GM12878 (cell line): ENCODE measurements at regions not wholly inside any gene's neighbourhood (a gene's known extent, or its start where the extent isn't known, plus 50 kb on each side); places are given as distances from the start of the nearest gene placed in this dataset.
A peak's percentile ranks its signal among the peaks of the same experiment; 100 is the strongest.

Experiments used
- ATAC-seq: fragments of 200-7000 bp; cut with Tn5 transposase; 3 replicates; pipeline ENCODE4 v1.9.1; 2020; ENCODE audit warnings: mild to moderate bottlenecking, moderate library complexity
- BruUV-seq: library from RNA; stranded (reverse); fragments of 400-500 nt; replicated peaks from 2 replicates; lab custom pipeline; 2021; lab: Mats Ljungman, UMichigan
- CTCF ChIA-PET: fragments of 300-600 bp; sonication (Branson Sonifier 250); formaldehyde crosslinking; extraction: SDS; loops from one replicate; lab custom pipeline; 2021; ENCODE audit warnings: inconsistent platforms; lab: Yijun Ruan, JAX
- POLR2A ChIA-PET: fragments of 350-600 bp; formaldehyde crosslinking; extraction: SDS; loops from one replicate; lab custom pipeline; 2021; ENCODE audit warnings: inconsistent platforms; lab: Charles Lee
- RAD21 ChIA-PET: fragments of 300-600 bp; sonication (Branson Sonifier 250); formaldehyde crosslinking; loops from one replicate; lab custom pipeline; 2023; ENCODE audit warnings: antibody characterized with exemption; ENCODE audit not compliant: unreplicated experiment; lab: Charles Lee
- SMC1A ChIA-PET: fragments of 300-600 bp; sonication (Branson Sonifier 250); formaldehyde crosslinking; loops from one replicate; lab custom pipeline; 2023; ENCODE audit not compliant: unreplicated experiment, uncharacterized antibody; lab: Charles Lee
- DNase-seq: peaks from one replicate; pipeline ENCODE4 v3.0.0-alpha.2; 2011; ENCODE audit warnings: low read depth, low spot score
- FAIRE-seq: peaks from 3 replicates; lab custom pipeline; 2011; peaks lifted over from hg19 to GRCh38; lab: Jason Lieb, UNC
- H2AFZ ChIP-seq: 2 replicates; pipeline ENCODE4 v1.6.0; 2011; ENCODE audit warnings: low read depth, low read length, control low read depth; ENCODE audit not compliant: control insufficient read depth
- H3K27ac ChIP-seq: 2 replicates; pipeline ENCODE4 v1.5.1; 2011; ENCODE audit warnings: control low read depth; ENCODE audit not compliant: control insufficient read depth, insufficient read depth
- H3K27me3 ChIP-seq, 2 experiments: replicated peaks in 1 of 2; 2 replicates each; pipeline versions ENCODE4 v1.6.0 to v1.6.1; 2011; ENCODE audit warnings: low read length in 1 of 2; ENCODE audit not compliant: control insufficient read depth in 2 of 2, insufficient read depth in 2 of 2
- H3K36me3 ChIP-seq, 2 experiments: 2 replicates each; pipeline ENCODE4 v1.5.1; 2011; ENCODE audit warnings: low read length in 1 of 2; ENCODE audit not compliant: control insufficient read depth in 2 of 2, insufficient read depth in 2 of 2
- H3K4me1 ChIP-seq: 2 replicates; pipeline ENCODE4 v1.6.1; 2011; ENCODE audit warnings: mild to moderate bottlenecking, low read length, moderate library complexity, mixed read lengths; ENCODE audit not compliant: control insufficient read depth, insufficient read depth
- H3K4me2 ChIP-seq: 2 replicates; pipeline ENCODE4 v1.6.0; 2011; ENCODE audit warnings: control low read depth; ENCODE audit not compliant: control insufficient read depth, insufficient read depth
- H3K4me3 ChIP-seq: fragments of 200-600 bp; sonication (generic); 2 replicates; pipeline ENCODE4 v1.5.1; 2016
- H3K79me2 ChIP-seq: 2 replicates; pipeline ENCODE4 v1.6.0; 2011; ENCODE audit warnings: low read length; ENCODE audit not compliant: control insufficient read depth, insufficient read depth
- H3K9ac ChIP-seq: 2 replicates; pipeline ENCODE4 v1.8.0; 2011; ENCODE audit warnings: low read length, control low read depth, mixed read lengths; ENCODE audit not compliant: control insufficient read depth, insufficient read depth
- H3K9me3 ChIP-seq: replicated peaks from 3 replicates; pipeline ENCODE4 v1.5.1; 2011; ENCODE audit warnings: mild to moderate bottlenecking, low read length; ENCODE audit not compliant: control insufficient read depth, insufficient read depth
- H4K20me1 ChIP-seq: 2 replicates; pipeline ENCODE4 v1.6.0; 2011; ENCODE audit not compliant: control insufficient read depth, insufficient read depth
- JUNB ChIP-seq: IDR thresholded peaks from 2 replicates; pipeline ENCODE4 v1.6.1; 2016; ENCODE audit warnings: antibody characterized with exemption, mild to moderate bottlenecking
- NR2C2 ChIP-seq: IDR thresholded peaks from 2 replicates; pipeline ENCODE4 v1.6.1; 2011; ENCODE audit warnings: borderline replicate concordance, low read depth; ENCODE audit not compliant: control insufficient read depth, insufficient read length
- TCF7 ChIP-seq: IDR thresholded peaks from 2 replicates; pipeline ENCODE4 v1.6.1; 2014; ENCODE audit warnings: antibody characterized with exemption, borderline replicate concordance
- YBX1 ChIP-seq: fragments of 450-650 bp; IDR thresholded peaks from 2 replicates; pipeline ENCODE4 v1.6.1; 2016; ENCODE audit warnings: antibody characterized with exemption
- ZBED1 ChIP-seq: IDR thresholded peaks from 2 replicates; pipeline ENCODE4 v1.6.1; 2016; ENCODE audit warnings: borderline replicate concordance
- ZNF622 ChIP-seq: fragments of 450-650 bp; IDR thresholded peaks from 2 replicates; pipeline ENCODE4 v1.6.1; 2017; ENCODE audit warnings: mild to moderate bottlenecking, inconsistent platforms
- WGBS: methylation state at CpG from one replicate; pipeline ENCODE4 v1.1.6; 2016; ENCODE audit warnings: low lambda C conversion rate; ENCODE audit not compliant: insufficient replicate concordance, insufficient coverage; ENCODE audit errors: missing lambda C conversion rate; 5-methylcytosine and 5-hydroxymethylcytosine counted together
- in situ Hi-C: fragments of 300-500 bp; cut with MboI; formaldehyde crosslinking; loops from 9 replicates; pipeline ENCODE4 v1.14.3; 2018; ENCODE audit warnings: mixed read lengths
- intact Hi-C: fragments of 100-400 bp; cut with micrococcal nuclease; formaldehyde crosslinking; loops from one replicate; pipeline ENCODE4 v1.14.2; 2022; ENCODE audit not compliant: unreplicated experiment

DNA sequence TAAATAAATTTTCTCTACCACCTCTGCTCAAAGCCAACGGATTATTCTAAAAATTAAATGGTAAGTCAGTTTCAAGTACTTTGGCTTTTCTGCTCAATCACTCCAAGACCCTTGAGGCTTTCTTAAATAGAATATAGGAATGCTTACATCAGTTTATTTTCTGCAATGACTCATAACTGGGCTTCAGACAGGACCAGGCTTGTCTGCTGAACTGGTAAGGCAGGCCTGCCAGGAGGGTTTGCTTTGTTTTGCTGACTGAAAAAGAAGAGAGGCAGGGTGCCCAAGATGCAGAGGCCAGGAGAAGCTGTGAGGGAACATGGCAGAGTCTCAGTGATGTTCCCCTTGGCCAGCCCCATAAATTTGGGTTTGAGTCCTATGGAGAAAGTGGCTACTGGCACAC, 60.3 kb upstream of the EPB41L4A start:
- Histone ChIP-seq H3K27me3 (no peaks in the 10 kb centered on the region), H3K4me1 (no peaks in the 10 kb centered on the region), H3K4me3 (no peak overlapping the region), H3K9ac (no peak overlapping the region), H3K79me2 (no peaks in the 10 kb centered on the region), H3K36me3 (no peaks in the 10 kb centered on the region), H3K4me2 (no peak overlapping the region), H3K9me3 (no peaks in the 10 kb centered on the region), H2AFZ (no peak overlapping the region), H3K27ac (no peak overlapping the region), H4K20me1 (no peaks in the 10 kb centered on the region)
- 5% methylated on average over 1 of the region's 1 CpG for WGBS
- TF ChIP-seq JUNB (peak; percentile 34; the same call in 1 of the 2 replicates), ZNF622 (no peak)
- in situ Hi-C loops: no loop called here
- no peak for FAIRE-seq
- no peak for DNase-seq
- SMC1A ChIA-PET: interaction anchor here (0.9 to 2.5 kb wide), 4 partner anchors 10 to 129 kb away, joined by 3 to 8 read pairs (median 4); no protein-coding TSS in a partner anchor
- ATAC-seq: peak; percentile 57
- CTCF ChIA-PET: interaction anchor here (0.9 to 1.5 kb wide), 3 partner anchors 13 to 50 kb away, joined by 3 to 9 read pairs (median 3); no protein-coding TSS in a partner anchor
- RAD21 ChIA-PET: no interaction called here
- intact Hi-C loops: no loop called here
- BruUV-seq: no TSS peak
- POLR2A ChIA-PET: interaction anchor here (1.0 kb wide), 1 partner anchor 9 kb away, joined by 3 read pairs; no protein-coding TSS in a partner anchor

DNA sequence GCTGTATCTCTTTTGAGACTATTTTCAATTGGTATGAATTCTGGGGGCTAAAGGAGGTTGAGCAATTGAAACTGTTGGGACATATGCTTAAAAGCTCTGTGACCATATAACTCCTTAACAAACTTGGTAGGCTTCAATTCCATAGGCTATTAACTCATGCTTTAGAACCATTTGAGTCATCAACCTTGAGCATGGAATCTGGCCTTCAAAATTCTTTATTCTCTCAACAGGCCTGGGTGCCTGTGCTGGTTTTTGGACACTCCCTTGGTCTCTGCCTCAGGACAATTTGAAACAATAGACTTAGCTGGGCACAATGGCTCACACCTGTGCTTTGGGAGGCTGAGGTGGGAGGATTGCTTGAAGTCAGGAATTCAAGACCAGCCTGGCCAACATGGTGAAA, 61.4 kb upstream of the EPB41L4A start:
- Histone ChIP-seq H3K4me3 (no peak overlapping the region), H3K36me3 (no peaks in the 10 kb centered on the region), H3K79me2 (no peaks in the 10 kb centered on the region), H3K9me3 (no peaks in the 10 kb centered on the region), H3K4me1 (no peaks in the 10 kb centered on the region), H4K20me1 (no peaks in the 10 kb centered on the region), H3K27me3 (no peaks in the 10 kb centered on the region), H3K27ac (no peak overlapping the region), H2AFZ (no peak overlapping the region), H3K4me2 (no peak overlapping the region), H3K9ac (no peak overlapping the region)
- no peak for FAIRE-seq
- ATAC-seq: no peak
- intact Hi-C loops (no loop called here), in situ Hi-C loops (no loop called here)
- no TSS peak for BruUV-seq
- POLR2A ChIA-PET: interaction anchor here (1.0 kb wide), 1 partner anchor 11 kb away, joined by 3 read pairs; no protein-coding TSS in a partner anchor
- SMC1A ChIA-PET: interaction anchor here (1.0 to 2.5 kb wide), 5 partner anchors 9 to 74 kb away, joined by 3 to 8 read pairs (median 4); no protein-coding TSS in a partner anchor
- TF ChIP-seq ZBED1 (no peak), YBX1 (no peak), TCF7 (no peak), NR2C2 (no peak)
- no peak for DNase-seq
- RAD21 ChIA-PET: interaction anchor here (1.0 kb wide), 1 partner anchor 41 kb away, joined by 3 read pairs; no protein-coding TSS in a partner anchor
- CTCF ChIA-PET: interaction anchor here (0.5 to 1.6 kb wide), 7 partner anchors 12 to 305 kb away, joined by 3 to 9 read pairs (median 3); no protein-coding TSS in a partner anchor
